Activated T-helper 2 cell treated with anti-CD3 and anti-CD28 coated beads, Interferon-gamma antibody, Interleukin-2, Interleukin-4, amounts not matched to agents 10 μg/mL and 5 μg/mL and 100 μg/mL, durations not matched to agents 14 hours and 24 hours and 36 hours (primary cell): ENCODE measurements at regions not wholly inside any gene's neighbourhood (a gene's known extent, or its start where the extent isn't known, plus 50 kb on each side); places are given as distances from the start of the nearest gene placed in this dataset.

ENCODE experiments used
- DNase-seq: peaks from one replicate; pipeline ENCODE4 v3.0.0; 2021; ENCODE audit warnings: low spot score
- H3K27ac Mint-ChIP-seq: one replicate; pipeline ENCODE4 v1.8.0; 2021; ENCODE audit warnings: mixed read lengths
- H3K27me3 Mint-ChIP-seq: one replicate; pipeline ENCODE4 v1.8.0; 2021; ENCODE audit warnings: low read depth, mixed read lengths
- H3K36me3 Mint-ChIP-seq: one replicate; pipeline ENCODE4 v1.8.0; 2021; ENCODE audit warnings: low read depth, mixed read lengths
- H3K4me1 Mint-ChIP-seq: one replicate; pipeline ENCODE4 v1.8.0; 2021; ENCODE audit warnings: low read depth, mixed read lengths
- H3K4me3 Mint-ChIP-seq: one replicate; pipeline ENCODE4 v1.8.0; 2021; ENCODE audit warnings: low read depth, mild to moderate bottlenecking, moderate library complexity, mixed read lengths
- H3K9me3 Mint-ChIP-seq: one replicate; pipeline ENCODE4 v1.8.0; 2021; ENCODE audit warnings: mixed read lengths
- intact Hi-C: fragments of 100-400 bp; cut with micrococcal nuclease; formaldehyde crosslinking; loops from one replicate; pipeline ENCODE4 v1.15.1; 2023

- DNase-seq: no peak
- Mint-ChIP-seq H3K4me3 (no peak overlapping the region), H3K4me1 (peaks cover 22% of the 10 kb centered on the region), H3K27ac (peak overlapping the region; percentile 48), H3K27me3 (peaks cover 5% of the 10 kb centered on the region), H3K9me3 (peaks cover 6% of the 10 kb centered on the region), H3K36me3 (peaks cover 2% of the 10 kb centered on the region)
- intact Hi-C loops: loop anchor here (1.0 to 5.0 kb wide), 4 partner anchors 50 to 169 kb away; no protein-coding TSS in a partner anchor
These were observed 148.0 kb upstream of the ERG start for GRCh38 chr21:38646213-38646837.

- Mint-ChIP-seq H3K4me1 (peaks cover 22% of the 10 kb centered on the region), H3K9me3 (no peaks in the 10 kb centered on the region), H3K27ac (no peak overlapping the region), H3K4me3 (no peak overlapping the region), H3K27me3 (peaks cover 8% of the 10 kb centered on the region), H3K36me3 (no peaks in the 10 kb centered on the region)
- no peak for DNase-seq
- intact Hi-C loops: loop anchor here (5.0 kb wide), 2 partner anchors 127 to 172 kb away; no protein-coding TSS in a partner anchor
These were observed 150.8 kb upstream of the ERG start for GRCh38 chr21:38649120-38649519.

GRCh38 chr21:38651570-38651969 lies 153.3 kb upstream of the ERG start:
- DNase-seq: no peak
- no peaks in the 10 kb centered on the region for H3K9me3 Mint-ChIP-seq
- H3K27ac Mint-ChIP-seq: no peak overlapping the region
- H3K4me1 Mint-ChIP-seq: peaks cover 12% of the 10 kb centered on the region
- no peak overlapping the region for H3K4me3 Mint-ChIP-seq
- H3K36me3 Mint-ChIP-seq: no peaks in the 10 kb centered on the region
- intact Hi-C loops: no loop called here
- peaks cover 21% of the 10 kb centered on the region for H3K27me3 Mint-ChIP-seq

- DNase-seq: no peak
- intact Hi-C loops: no loop called here
- Mint-ChIP-seq H3K4me1 (peaks cover 5% of the 10 kb centered on the region), H3K4me3 (no peak overlapping the region), H3K36me3 (no peaks in the 10 kb centered on the region), H3K27me3 (peaks cover 27% of the 10 kb centered on the region), H3K9me3 (no peaks in the 10 kb centered on the region), H3K27ac (no peak overlapping the region)
These were observed 153.3 kb upstream of the ETS2 start for GRCh38 chr21:38652396-38652795.

- DNase-seq: no peak
- peaks cover 36% of the 10 kb centered on the region for H3K27me3 Mint-ChIP-seq
- no peaks in the 10 kb centered on the region for H3K36me3 Mint-ChIP-seq
- intact Hi-C loops: no loop called here
- no peaks in the 10 kb centered on the region for H3K4me1 Mint-ChIP-seq
- no peak overlapping the region for H3K4me3 Mint-ChIP-seq
- no peak overlapping the region for H3K27ac Mint-ChIP-seq
- no peaks in the 10 kb centered on the region for H3K9me3 Mint-ChIP-seq
These were observed 151.1 kb upstream of the ETS2 start for GRCh38 chr21:38654580-38654979.

GRCh38 chr21:38658511-38658910 lies 147.2 kb upstream of the ETS2 start:
- H3K9me3 Mint-ChIP-seq: no peaks in the 10 kb centered on the region
- H3K27ac Mint-ChIP-seq: no peak overlapping the region
- no peak overlapping the region for H3K4me3 Mint-ChIP-seq
- intact Hi-C loops: no loop called here
- H3K27me3 Mint-ChIP-seq: peaks cover 67% of the 10 kb centered on the region
- H3K4me1 Mint-ChIP-seq: peaks cover 6% of the 10 kb centered on the region
- DNase-seq: no peak
- no peaks in the 10 kb centered on the region for H3K36me3 Mint-ChIP-seq

- no peaks in the 10 kb centered on the region for H3K36me3 Mint-ChIP-seq
- peaks cover 6% of the 10 kb centered on the region for H3K4me1 Mint-ChIP-seq
- H3K4me3 Mint-ChIP-seq: peak overlapping the region; percentile 65
- intact Hi-C loops: loop anchor here (5.0 to 10.0 kb wide), 2 partner anchors 153 to 475 kb away; no protein-coding TSS in a partner anchor
- no peak overlapping the region for H3K27ac Mint-ChIP-seq
- H3K27me3 Mint-ChIP-seq: peaks cover 73% of the 10 kb centered on the region
- no peaks in the 10 kb centered on the region for H3K9me3 Mint-ChIP-seq
- no peak for DNase-seq
These were observed 145.8 kb upstream of the ETS2 start for GRCh38 chr21:38659936-38660332.

- DNase-seq: no peak
- peaks cover 70% of the 10 kb centered on the region for H3K27me3 Mint-ChIP-seq
- H3K36me3 Mint-ChIP-seq: no peaks in the 10 kb centered on the region
- intact Hi-C loops: loop anchor here (5.0 to 10.0 kb wide), 2 partner anchors 153 to 474 kb away; no protein-coding TSS in a partner anchor
- H3K4me3 Mint-ChIP-seq: peak overlapping the region; percentile 61
- peaks cover 6% of the 10 kb centered on the region for H3K4me1 Mint-ChIP-seq
- no peaks in the 10 kb centered on the region for H3K9me3 Mint-ChIP-seq
- H3K27ac Mint-ChIP-seq: no peak overlapping the region
These were observed 145.2 kb upstream of the ETS2 start for GRCh38 chr21:38660333-38661196.

GRCh38 chr21:38661197-38661871 lies 144.4 kb upstream of the ETS2 start:
- DNase-seq: no peak

GRCh38 chr21:38661889-38662568 lies 143.7 kb upstream of the ETS2 start:
- no peaks in the 10 kb centered on the region for H3K36me3 Mint-ChIP-seq
- intact Hi-C loops: loop anchor here (5.0 to 10.0 kb wide), 2 partner anchors 155 to 473 kb away; no protein-coding TSS in a partner anchor
- H3K4me3 Mint-ChIP-seq: peak overlapping the region; percentile 53

More at GRCh38 chr21:38661197-38661871, 144.4 kb upstream of the ETS2 start:
- Mint-ChIP-seq H3K9me3 (no peaks in the 10 kb centered on the region), H3K27ac (no peak overlapping the region), H3K36me3 (no peaks in the 10 kb centered on the region), H3K4me1 (peaks cover 6% of the 10 kb centered on the region), H3K4me3 (peak overlapping the region; percentile 61), H3K27me3 (peaks cover 71% of the 10 kb centered on the region)
- intact Hi-C loops: loop anchor here (5.0 to 10.0 kb wide), 2 partner anchors 154 to 473 kb away; no protein-coding TSS in a partner anchor

GRCh38 chr21:38663282-38663681 lies 142.4 kb upstream of the ETS2 start:
- H3K27me3 Mint-ChIP-seq: peaks cover 59% of the 10 kb centered on the region

More at GRCh38 chr21:38661889-38662568, 143.7 kb upstream of the ETS2 start:
- Mint-ChIP-seq H3K27me3 (peaks cover 64% of the 10 kb centered on the region), H3K27ac (no peak overlapping the region), H3K4me1 (peaks cover 6% of the 10 kb centered on the region), H3K9me3 (no peaks in the 10 kb centered on the region)
- no peak for DNase-seq

GRCh38 chr21:38664315-38664714 lies 141.4 kb upstream of the ETS2 start:
- H3K36me3 Mint-ChIP-seq: no peaks in the 10 kb centered on the region
- no peaks in the 10 kb centered on the region for H3K9me3 Mint-ChIP-seq
- intact Hi-C loops: loop anchor here (5.0 to 10.0 kb wide), 2 partner anchors 157 to 470 kb away; no protein-coding TSS in a partner anchor
- DNase-seq: no peak
- H3K27ac Mint-ChIP-seq: no peak overlapping the region
- no peak overlapping the region for H3K4me3 Mint-ChIP-seq
- H3K27me3 Mint-ChIP-seq: peaks cover 56% of the 10 kb centered on the region
- peaks cover 6% of the 10 kb centered on the region for H3K4me1 Mint-ChIP-seq

More at GRCh38 chr21:38663282-38663681, 142.4 kb upstream of the ETS2 start:
- intact Hi-C loops: loop anchor here (5.0 to 10.0 kb wide), 2 partner anchors 156 to 472 kb away; no protein-coding TSS in a partner anchor
- Mint-ChIP-seq H3K4me3 (no peak overlapping the region), H3K9me3 (no peaks in the 10 kb centered on the region), H3K27ac (no peak overlapping the region), H3K36me3 (no peaks in the 10 kb centered on the region), H3K4me1 (peaks cover 6% of the 10 kb centered on the region)
- no peak for DNase-seq
